HG03175 (cell line): ENCODE measurements at regions not wholly inside any gene's neighbourhood (a gene's known extent, or its start where the extent isn't known, plus 50 kb on each side); places are given as distances from the start of the nearest gene placed in this dataset.
"Not testable (repeated sequence)": the region's sequence is repeated elsewhere in the genome, so short reads cannot be mapped to it uniquely, and the experiment has no call there.

Experiments
- ATAC-seq: cut with Tn5 transposase; IDR thresholded peaks from one replicate; pipeline ENCODE4 v1.9.1; 2021; ENCODE audit warnings: mild to moderate bottlenecking, moderate library complexity; ENCODE audit not compliant: unreplicated experiment

GRCh38 chr2:34789169-34789568 is 1190.1 kb upstream of the FAM98A start:
- no peak for ATAC-seq

GRCh38 chr2:34787341-34787740 is 1188.2 kb upstream of the FAM98A start:
- no peak for ATAC-seq

- ATAC-seq, result no peak
These were observed 1186.2 kb upstream of the FAM98A start for GRCh38 chr2:34785206-34785785.

- ATAC-seq, result no peak
These were observed 1185.6 kb upstream of the FAM98A start for GRCh38 chr2:34784701-34785100.

GRCh38 chr2:34750742-34751141 is 1151.6 kb upstream of the FAM98A start:
- ATAC-seq, result not testable (repeated sequence)

- no peak for ATAC-seq
These were observed 1148.5 kb upstream of the FAM98A start for GRCh38 chr2:34747643-34748042.

- no peak for ATAC-seq
These were observed 1139.6 kb upstream of the FAM98A start for GRCh38 chr2:34738691-34739090.

GRCh38 chr2:34737146-34737545 is 1138.0 kb upstream of the FAM98A start:
- ATAC-seq, result no peak

- no peak for ATAC-seq
These were observed 1137.4 kb upstream of the FAM98A start for GRCh38 chr2:34736482-34736881.

- no peak for ATAC-seq
These were observed 1135.6 kb upstream of the FAM98A start for GRCh38 chr2:34734662-34735061.

GRCh38 chr2:34734042-34734441 is 1134.9 kb upstream of the FAM98A start:
- ATAC-seq, result no peak

GRCh38 chr2:34731292-34731691 is 1132.2 kb upstream of the FAM98A start:
- ATAC-seq, result no peak

- no peak for ATAC-seq
These were observed 1130.7 kb upstream of the FAM98A start for GRCh38 chr2:34729845-34730244.

- no peak for ATAC-seq
These were observed 1125.0 kb upstream of the FAM98A start for GRCh38 chr2:34724107-34724506.

GRCh38 chr2:34723683-34724082 is 1124.6 kb upstream of the FAM98A start:
- ATAC-seq, result no peak

GRCh38 chr2:34719206-34719605 is 1120.1 kb upstream of the FAM98A start:
- no peak for ATAC-seq

- peak; percentile 93 for ATAC-seq
These were observed 1106.6 kb upstream of the FAM98A start for GRCh38 chr2:34705551-34706247.

- no peak for ATAC-seq
These were observed 1104.2 kb upstream of the FAM98A start for GRCh38 chr2:34703292-34703691.

- not testable (repeated sequence) for ATAC-seq
These were observed 1103.3 kb upstream of the FAM98A start for GRCh38 chr2:34702391-34702790.

- ATAC-seq, result not testable (repeated sequence)
These were observed 1078.5 kb upstream of the FAM98A start for GRCh38 chr2:34677591-34677990.

- not testable (repeated sequence) for ATAC-seq
These were observed 1078.0 kb upstream of the FAM98A start for GRCh38 chr2:34677119-34677531.

GRCh38 chr2:34670482-34670881 is 1071.4 kb upstream of the FAM98A start:
- ATAC-seq, result no peak

GRCh38 chr2:34666821-34667220 is 1067.7 kb upstream of the FAM98A start:
- ATAC-seq, result no peak
